HEK293 (cell line): ENCODE measurements at regions not wholly inside any gene's neighbourhood (a gene's known extent, or its start where the extent isn't known, plus 50 kb on each side); places are given as distances from the start of the nearest gene placed in this dataset.

Experiments
- CTCF ChIA-PET: fragments of 350-600 bp; formaldehyde crosslinking; extraction: SDS; loops from one replicate; lab custom pipeline; 2021; ENCODE audit warnings: antibody characterized with exemption; lab: Yijun Ruan, JAX
- POLR2A ChIA-PET: fragments of 300-600 bp; formaldehyde crosslinking; extraction: SDS; loops from one replicate; lab custom pipeline; 2020; ENCODE audit warnings: antibody characterized with exemption, inconsistent platforms; lab: Yijun Ruan, JAX
- H3K27ac ChIP-seq: fragments of 200-500 bp; sonication (Bioruptor generic); 2 replicates; pipeline ENCODE4 v1.5.1; 2014; ENCODE audit warnings: low read depth, low read length, control low read depth, inconsistent platforms; ENCODE audit errors: extremely low read depth
- H3K36me3 ChIP-seq, 2 experiments: fragments of 200-500 bp in 1 of 2; sonication (Bioruptor generic) in 1 of 2; 1 replicate in 1 of 2; 2 replicates in 1 of 2; pipeline ENCODE4 v1.5.1; 2014 to 2017; ENCODE audit warnings: inconsistent platforms in 2 of 2, low read length in 2 of 2; ENCODE audit not compliant: control insufficient read depth in 2 of 2, insufficient read depth in 1 of 2
- H3K4me1 ChIP-seq: fragments of 200-500 bp; sonication (Bioruptor generic); 2 replicates; pipeline ENCODE4 v1.5.1; 2014; ENCODE audit warnings: mild to moderate bottlenecking, low read length, inconsistent platforms; ENCODE audit not compliant: control insufficient read depth, insufficient read depth
- H3K4me3 ChIP-seq: 2 replicates; pipeline ENCODE4 v1.5.1; 2011; ENCODE audit warnings: low read depth, mild to moderate bottlenecking, control low read depth, low read length, moderate library complexity
- H3K9me3 ChIP-seq: fragments of 200-500 bp; sonication (Bioruptor generic); 2 replicates; pipeline ENCODE4 v1.5.1; 2014; ENCODE audit warnings: low read depth, low read length, inconsistent platforms; ENCODE audit not compliant: control insufficient read depth, insufficient read depth
- GLI4 ChIP-seq: fragments of 450-650 bp; formaldehyde crosslinking; IDR thresholded peaks from 2 replicates; pipeline ENCODE4 v1.5.1; 2016; ENCODE audit warnings: missing biosample characterization, missing genetic modification characterization
- HOXA7 ChIP-seq: sonication (generic); formaldehyde crosslinking; IDR thresholded peaks from 2 replicates; pipeline ENCODE4 v1.8.1; 2022; ENCODE audit warnings: missing genetic modification reagents, borderline replicate concordance
- KLF10 ChIP-seq: fragments of 450-650 bp; IDR thresholded peaks from 2 replicates; pipeline ENCODE4 v1.5.1; 2018; ENCODE audit warnings: missing biosample characterization, mild to moderate bottlenecking, missing genetic modification characterization
- MEIS1 ChIP-seq: sonication (generic); formaldehyde crosslinking; IDR thresholded peaks from 2 replicates; pipeline ENCODE4 v1.8.1; 2022; ENCODE audit warnings: missing genetic modification reagents, mild to moderate bottlenecking, borderline replicate concordance
- REST ChIP-seq: fragments of 450-650 bp; formaldehyde crosslinking; IDR thresholded peaks from 2 replicates; pipeline ENCODE4 v1.5.1; 2016; ENCODE audit warnings: missing biosample characterization, missing genetic modification characterization
- ZBTB20 ChIP-seq: fragments of 450-650 bp; formaldehyde crosslinking; IDR thresholded peaks from 2 replicates; pipeline ENCODE4 v1.5.1; 2016; ENCODE audit warnings: missing biosample characterization, missing genetic modification characterization
- ZBTB49 ChIP-seq: fragments of 450-650 bp; formaldehyde crosslinking; IDR thresholded peaks from 2 replicates; pipeline ENCODE4 v1.5.1; 2016; ENCODE audit warnings: missing biosample characterization, missing genetic modification characterization, low read depth
- ZNF138 ChIP-seq: fragments of 450-650 bp; formaldehyde crosslinking; IDR thresholded peaks from 2 replicates; pipeline ENCODE4 v1.5.1; 2016; ENCODE audit warnings: missing biosample characterization, missing genetic modification characterization, borderline replicate concordance
- ZNF148 ChIP-seq: fragments of 450-650 bp; formaldehyde crosslinking; IDR thresholded peaks from 2 replicates; pipeline ENCODE4 v1.5.0; 2017; ENCODE audit warnings: missing biosample characterization, missing genetic modification characterization, borderline replicate concordance
- ZNF404 ChIP-seq: fragments of 450-650 bp; formaldehyde crosslinking; IDR thresholded peaks from 2 replicates; pipeline ENCODE4 v1.5.1; 2017; ENCODE audit warnings: missing biosample characterization, missing genetic modification characterization
- ZNF423 ChIP-seq: fragments of 450-650 bp; formaldehyde crosslinking; IDR thresholded peaks from 2 replicates; pipeline ENCODE4 v1.5.1; 2016; ENCODE audit warnings: missing biosample characterization, missing genetic modification characterization
- ZNF48 ChIP-seq: fragments of 450-650 bp; formaldehyde crosslinking; IDR thresholded peaks from 2 replicates; pipeline ENCODE4 v1.5.1; 2016; ENCODE audit warnings: missing biosample characterization, missing genetic modification characterization
- ZNF544 ChIP-seq: fragments of 450-650 bp; formaldehyde crosslinking; IDR thresholded peaks from 2 replicates; pipeline ENCODE4 v1.5.0; 2017; ENCODE audit warnings: missing biosample characterization, missing genetic modification characterization
- ZNF596 ChIP-seq: fragments of 450-650 bp; IDR thresholded peaks from 2 replicates; pipeline ENCODE4 v1.5.0; 2018; ENCODE audit warnings: missing biosample characterization, mild to moderate bottlenecking, missing genetic modification characterization, moderate library complexity
- ZNF626 ChIP-seq: fragments of 450-650 bp; sonication (Bioruptor Pico); formaldehyde crosslinking; IDR thresholded peaks from 2 replicates; pipeline ENCODE4 v1.5.1; 2018; ENCODE audit warnings: missing biosample characterization, missing genetic modification characterization, inconsistent platforms
- ZNF629 ChIP-seq: fragments of 450-650 bp; formaldehyde crosslinking; IDR thresholded peaks from 2 replicates; pipeline ENCODE4 v1.5.1; 2017; ENCODE audit warnings: missing biosample characterization, missing genetic modification characterization
- ZNF639 ChIP-seq: fragments of 450-650 bp; formaldehyde crosslinking; IDR thresholded peaks from 2 replicates; pipeline ENCODE4 v1.5.1; 2016; ENCODE audit warnings: missing biosample characterization, missing genetic modification characterization
- ZNF707 ChIP-seq: fragments of 450-650 bp; formaldehyde crosslinking; IDR thresholded peaks from 2 replicates; pipeline ENCODE4 v1.5.1; 2016; ENCODE audit warnings: missing biosample characterization, missing genetic modification characterization
- ZSCAN23 ChIP-seq: fragments of 450-650 bp; formaldehyde crosslinking; IDR thresholded peaks from 2 replicates; pipeline ENCODE4 v1.5.1; 2016; ENCODE audit warnings: missing biosample characterization, missing genetic modification characterization
- TF ChIP-seq, protein P1 (sequence below): fragments of 450-650 bp; formaldehyde crosslinking; IDR thresholded peaks from 2 replicates; pipeline ENCODE4 v1.5.1; 2016; ENCODE audit warnings: missing biosample characterization, missing genetic modification characterization
- TF ChIP-seq, protein P2 (sequence below): IDR thresholded peaks from 2 replicates; pipeline ENCODE4 v1.6.1; 2011; ENCODE audit warnings: mild to moderate bottlenecking, low read depth, low read length, borderline replicate concordance

GRCh38 chr13:84049443-84050219, 167.4 kb upstream of the SLITRK1 start (continued):
- no peak for TF ChIP-seq REST
- TF ChIP-seq ZNF596 (tag by site-specific recombination) = no peak
- no peak for TF ChIP-seq ZNF48
- TF ChIP-seq, protein P1, sequence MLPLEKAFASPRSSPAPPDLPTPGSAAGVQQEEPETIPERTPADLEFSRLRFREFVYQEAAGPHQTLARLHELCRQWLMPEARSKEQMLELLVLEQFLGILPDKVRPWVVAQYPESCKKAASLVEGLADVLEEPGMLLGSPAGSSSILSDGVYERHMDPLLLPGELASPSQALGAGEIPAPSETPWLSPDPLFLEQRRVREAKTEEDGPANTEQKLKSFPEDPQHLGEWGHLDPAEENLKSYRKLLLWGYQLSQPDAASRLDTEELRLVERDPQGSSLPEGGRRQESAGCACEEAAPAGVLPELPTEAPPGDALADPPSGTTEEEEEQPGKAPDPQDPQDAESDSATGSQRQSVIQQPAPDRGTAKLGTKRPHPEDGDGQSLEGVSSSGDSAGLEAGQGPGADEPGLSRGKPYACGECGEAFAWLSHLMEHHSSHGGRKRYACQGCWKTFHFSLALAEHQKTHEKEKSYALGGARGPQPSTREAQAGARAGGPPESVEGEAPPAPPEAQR (tag by site-specific recombination) = no peak
- TF ChIP-seq GLI4 (tag by site-specific recombination) = no peak

- Histone ChIP-seq H3K27ac (no peak overlapping the region), H3K9me3 (no peaks in the 10 kb centered on the region), H3K4me1 (no peaks in the 10 kb centered on the region), H3K4me3 (no peak overlapping the region), H3K36me3 (no peaks in the 10 kb centered on the region)
- ChIA-PET POLR2A (no interaction called here), CTCF (no interaction called here)
- no peak for TF ChIP-seq ZNF626 (tag by site-specific recombination)
- TF ChIP-seq KLF10 (tag by site-specific recombination) = no peak
- no peak for TF ChIP-seq ZBTB20 (tag by site-specific recombination)
- TF ChIP-seq ZBTB49 (tag by site-specific recombination) = no peak
- no peak for TF ChIP-seq ZNF629 (tag by site-specific recombination)
Observed at GRCh38 chr13:84044805-84045204, 162.5 kb upstream of the SLITRK1 start.

DNA sequence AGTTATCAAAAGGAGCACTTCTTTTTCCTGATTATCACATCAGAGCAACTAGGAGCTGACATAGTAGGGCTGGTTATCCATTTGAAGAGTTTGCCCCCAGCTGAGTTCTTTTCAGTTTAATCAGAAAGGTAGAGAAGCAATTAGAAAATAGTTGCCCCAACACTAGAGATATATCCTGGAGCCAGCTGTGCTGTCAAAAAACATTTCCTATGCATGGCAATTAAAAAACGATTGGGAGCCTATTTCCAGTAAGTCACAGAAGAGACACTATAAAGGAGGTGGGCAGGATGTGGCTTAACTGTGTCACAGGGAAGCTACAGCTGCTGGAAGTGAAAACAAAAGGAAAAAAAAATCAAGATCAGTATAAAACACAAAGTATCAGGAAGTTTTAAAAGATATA, 155.7 kb upstream of the SLITRK1 start:
- Histone ChIP-seq H3K9me3 (no peaks in the 10 kb centered on the region), H3K36me3 (no peaks in the 10 kb centered on the region), H3K27ac (no peak overlapping the region), H3K4me1 (no peaks in the 10 kb centered on the region), H3K4me3 (no peak overlapping the region)
- CTCF ChIA-PET = no interaction called here
- POLR2A ChIA-PET = no interaction called here
- TF ChIP-seq ZSCAN23 (tag by site-specific recombination) (no peak), MEIS1 (CRISPR knock-in tag) (no peak), ZNF544 (no peak), ZNF148 (tag by site-specific recombination) (no peak), ZNF707 (tag by site-specific recombination) (no peak), ZNF404 (tag by site-specific recombination) (no peak), ZNF639 (no peak), ZNF423 (tag by site-specific recombination) (no peak), ZNF138 (tag by site-specific recombination) (no peak), HOXA7 (no peak)
- TF ChIP-seq, protein P2, sequence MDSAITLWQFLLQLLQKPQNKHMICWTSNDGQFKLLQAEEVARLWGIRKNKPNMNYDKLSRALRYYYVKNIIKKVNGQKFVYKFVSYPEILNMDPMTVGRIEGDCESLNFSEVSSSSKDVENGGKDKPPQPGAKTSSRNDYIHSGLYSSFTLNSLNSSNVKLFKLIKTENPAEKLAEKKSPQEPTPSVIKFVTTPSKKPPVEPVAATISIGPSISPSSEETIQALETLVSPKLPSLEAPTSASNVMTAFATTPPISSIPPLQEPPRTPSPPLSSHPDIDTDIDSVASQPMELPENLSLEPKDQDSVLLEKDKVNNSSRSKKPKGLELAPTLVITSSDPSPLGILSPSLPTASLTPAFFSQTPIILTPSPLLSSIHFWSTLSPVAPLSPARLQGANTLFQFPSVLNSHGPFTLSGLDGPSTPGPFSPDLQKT = no peak
